GM23248 (cell line): ENCODE measurements at regions not wholly inside any gene's neighbourhood (a gene's known extent, or its start where the extent isn't known, plus 50 kb on each side); places are given as distances from the start of the nearest gene placed in this dataset.

ENCODE experiments used
- DNase-seq: peaks from one replicate; pipeline ENCODE4 v3.0.0-alpha.2; 2015
- H2AFZ ChIP-seq: fragments of 200-600 bp; sonication (generic); 2 replicates; pipeline ENCODE4 v1.6.1; 2016; ENCODE audit warnings: antibody characterized with exemption
- H3F3A ChIP-seq: fragments of 200-600 bp; sonication (generic); 2 replicates; pipeline ENCODE4 v1.6.1; 2016; ENCODE audit warnings: mild to moderate bottlenecking, antibody characterized with exemption, mixed run types; ENCODE audit not compliant: insufficient read depth
- H3K27ac ChIP-seq: fragments of 200-600 bp; sonication (generic); 2 replicates; pipeline ENCODE4 v1.5.1; 2016; ENCODE audit warnings: mild to moderate bottlenecking
- H3K27me3 ChIP-seq: fragments of 200-600 bp; sonication (generic); replicated peaks from 2 replicates; pipeline ENCODE4 v1.6.1; 2016; ENCODE audit warnings: mild to moderate bottlenecking; ENCODE audit not compliant: insufficient read depth
- H3K36me3 ChIP-seq: fragments of 200-600 bp; sonication (generic); 2 replicates; pipeline ENCODE4 v1.6.1; 2016; ENCODE audit warnings: low read depth, mild to moderate bottlenecking
- H3K4me1 ChIP-seq: fragments of 200-600 bp; sonication (generic); 2 replicates; pipeline ENCODE4 v1.6.1; 2016; ENCODE audit warnings: mild to moderate bottlenecking; ENCODE audit not compliant: insufficient read depth
- H3K4me2 ChIP-seq: fragments of 200-600 bp; sonication (generic); one replicate; pipeline ENCODE4 v1.6.1; 2016; ENCODE audit warnings: mild to moderate bottlenecking; ENCODE audit not compliant: unreplicated experiment
- H3K4me3 ChIP-seq: fragments of 200-600 bp; sonication (generic); 2 replicates; pipeline ENCODE4 v1.5.1; 2016; ENCODE audit warnings: mild to moderate bottlenecking
- H3K79me2 ChIP-seq: fragments of 200-600 bp; sonication (generic); 2 replicates; pipeline ENCODE4 v1.6.1; 2016; ENCODE audit warnings: mild to moderate bottlenecking; ENCODE audit not compliant: insufficient read depth
- H3K9ac ChIP-seq: fragments of 200-600 bp; sonication (generic); 2 replicates; pipeline ENCODE4 v1.6.1; 2016; ENCODE audit warnings: mild to moderate bottlenecking
- H3K9me2 ChIP-seq: fragments of 200-600 bp; sonication (generic); 2 replicates; pipeline ENCODE4 v1.6.1; 2016; ENCODE audit warnings: mixed run types, mild to moderate bottlenecking, moderate library complexity; ENCODE audit not compliant: insufficient read depth
- H3K9me3 ChIP-seq: fragments of 200-600 bp; sonication (generic); one replicate; pipeline ENCODE4 v1.6.1; 2017; ENCODE audit warnings: low read depth
- H4K20me1 ChIP-seq: fragments of 200-600 bp; sonication (generic); 2 replicates; pipeline ENCODE4 v1.6.0; 2016; ENCODE audit not compliant: insufficient read depth
- EZH2 ChIP-seq: fragments of 200-600 bp; sonication (generic); IDR thresholded peaks from 2 replicates; pipeline ENCODE4 v1.6.1; 2018; ENCODE audit warnings: antibody characterized with exemption, mild to moderate bottlenecking; ENCODE audit not compliant: insufficient read depth, poor library complexity, severe bottlenecking
- EZH2phosphoT487 ChIP-seq: fragments of 200-600 bp; sonication (generic); IDR thresholded peaks from 2 replicates; pipeline ENCODE4 v1.6.1; 2018; ENCODE audit warnings: antibody characterized with exemption, moderate library complexity, mild to moderate bottlenecking, low read depth; ENCODE audit not compliant: insufficient read depth
- WGBS, 2 experiments: methylation state at CpG; one replicate each; pipeline ENCODE4 v1.1.6; 2015 to 2017; ENCODE audit warnings: low lambda C conversion rate in 2 of 2, low coverage in 1 of 2; ENCODE audit errors: missing lambda C conversion rate in 2 of 2; 5-methylcytosine and 5-hydroxymethylcytosine counted together
- in situ Hi-C: fragments of 300-500 bp; cut with MboI; formaldehyde crosslinking; loops from 2 replicates; pipeline ENCODE4 v1.15.0; 2020

DNA sequence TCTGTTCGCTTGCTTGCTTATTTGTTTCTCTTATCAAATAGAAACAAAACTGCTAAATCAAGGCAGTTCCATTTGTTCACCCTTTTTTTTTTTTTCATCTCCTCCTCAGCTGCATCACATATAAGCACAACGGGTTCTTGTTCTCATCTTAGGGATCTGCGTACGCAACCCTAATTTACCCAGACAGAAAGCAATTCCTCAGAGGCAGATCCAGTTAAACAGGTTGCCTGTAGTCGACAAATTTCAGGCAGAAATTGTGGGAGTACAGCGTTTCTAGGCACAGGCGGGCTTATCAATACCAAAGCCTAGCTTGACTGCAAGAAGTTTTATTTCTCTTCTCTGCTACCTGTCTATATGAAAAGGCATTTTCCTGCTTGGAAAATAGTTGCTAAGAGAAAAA lies 565.4 kb downstream of the NXPH1 start:
- 38 to 46% methylated on average over 7 of the region's 7 CpGs for WGBS, 2 experiments

DNA sequence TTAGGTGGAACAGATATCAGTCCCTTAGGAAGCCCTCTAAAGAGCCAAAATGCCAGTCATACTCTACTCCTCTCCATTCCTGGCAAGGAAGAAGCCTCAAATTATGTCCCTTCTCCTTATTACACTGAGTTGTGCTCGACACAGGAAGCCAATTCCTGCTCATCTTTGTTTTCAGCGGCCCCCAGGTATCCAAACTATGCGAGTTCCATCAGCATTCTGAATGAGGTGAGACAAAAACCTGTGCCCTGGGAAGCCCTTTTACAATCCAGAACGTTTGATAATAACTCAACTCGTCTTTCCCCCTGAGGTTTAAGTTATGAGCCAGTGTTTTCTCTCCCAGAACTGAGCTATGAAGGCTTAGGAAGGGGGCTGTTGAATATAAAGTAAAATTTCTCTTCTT lies 580.5 kb downstream of the NXPH1 start:
- WGBS, 2 experiments = 4 to 6% methylated on average over 5 of the region's 5 CpGs
- H3K27ac ChIP-seq = no peak overlapping the region

More for the DNA sequence above, 565.4 kb downstream of the NXPH1 start:
- in situ Hi-C loops = no loop called here
- Histone ChIP-seq H3K4me1 (no peaks in the 10 kb centered on the region), H3K9ac (no peak overlapping the region), H3K9me2 (no peaks in the 10 kb centered on the region), H3K4me3 (no peak overlapping the region), H4K20me1 (no peaks in the 10 kb centered on the region), H3K9me3 (no peaks in the 10 kb centered on the region), H3K27me3 (no peaks in the 10 kb centered on the region), H3K36me3 (no peaks in the 10 kb centered on the region), H3K79me2 (no peaks in the 10 kb centered on the region), H2AFZ (no peak overlapping the region), H3K4me2 (no peak overlapping the region), H3K27ac (no peak overlapping the region), H3F3A (no peaks in the 10 kb centered on the region)
- TF ChIP-seq EZH2phosphoT487 (no peak), EZH2 (no peak)
- DNase-seq = no peak

DNA sequence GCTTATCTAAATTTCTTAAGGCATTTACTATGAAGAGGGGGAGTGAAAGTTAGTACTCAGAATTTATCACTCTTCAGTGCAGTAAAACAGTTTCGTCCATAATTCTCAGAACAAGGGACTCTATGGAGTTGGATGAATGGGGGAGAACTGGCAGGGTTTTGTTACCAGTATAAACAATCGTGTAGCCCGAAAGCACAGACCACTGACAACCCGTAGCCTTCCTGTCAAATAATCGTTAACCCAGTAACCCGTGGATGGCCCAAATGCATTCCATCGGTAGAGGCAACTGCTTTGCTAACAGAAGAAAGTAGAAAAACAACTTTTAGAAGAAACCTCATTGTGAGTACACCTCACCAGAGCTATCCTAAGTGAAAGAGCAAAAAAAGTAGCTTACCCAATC lies 583.9 kb downstream of the NXPH1 start:
- no peak overlapping the region for H3K27ac ChIP-seq
- H3K79me2 ChIP-seq = no peaks in the 10 kb centered on the region
- H3K4me3 ChIP-seq = no peak overlapping the region
- H3K9me3 ChIP-seq = no peaks in the 10 kb centered on the region
- H3F3A ChIP-seq = no peaks in the 10 kb centered on the region
- in situ Hi-C loops = no loop called here
- DNase-seq = no peak
- no peak for TF ChIP-seq EZH2
- no peak for TF ChIP-seq EZH2phosphoT487
- WGBS, 2 experiments = 49 to 52% methylated on average over 7 of the region's 7 CpGs
- H3K4me2 ChIP-seq = no peak overlapping the region
- H3K4me1 ChIP-seq = no peaks in the 10 kb centered on the region
- H3K27me3 ChIP-seq = no peaks in the 10 kb centered on the region
- H3K9me2 ChIP-seq = no peaks in the 10 kb centered on the region
- no peak overlapping the region for H2AFZ ChIP-seq
- H3K9ac ChIP-seq = no peak overlapping the region
- H4K20me1 ChIP-seq = no peaks in the 10 kb centered on the region
- H3K36me3 ChIP-seq = no peaks in the 10 kb centered on the region

More for the DNA sequence above, 580.5 kb downstream of the NXPH1 start:
- Histone ChIP-seq H3F3A (no peaks in the 10 kb centered on the region), H3K79me2 (no peaks in the 10 kb centered on the region), H2AFZ (no peak overlapping the region), H3K4me2 (no peak overlapping the region), H3K9me2 (no peaks in the 10 kb centered on the region), H3K9ac (no peak overlapping the region), H3K4me3 (no peak overlapping the region), H3K4me1 (no peaks in the 10 kb centered on the region), H4K20me1 (no peaks in the 10 kb centered on the region), H3K27me3 (no peaks in the 10 kb centered on the region), H3K9me3 (peaks cover 3% of the 10 kb centered on the region), H3K36me3 (no peaks in the 10 kb centered on the region)
- no peak for DNase-seq
- TF ChIP-seq EZH2 = no peak
- no peak for TF ChIP-seq EZH2phosphoT487
- in situ Hi-C loops = no loop called here

DNA sequence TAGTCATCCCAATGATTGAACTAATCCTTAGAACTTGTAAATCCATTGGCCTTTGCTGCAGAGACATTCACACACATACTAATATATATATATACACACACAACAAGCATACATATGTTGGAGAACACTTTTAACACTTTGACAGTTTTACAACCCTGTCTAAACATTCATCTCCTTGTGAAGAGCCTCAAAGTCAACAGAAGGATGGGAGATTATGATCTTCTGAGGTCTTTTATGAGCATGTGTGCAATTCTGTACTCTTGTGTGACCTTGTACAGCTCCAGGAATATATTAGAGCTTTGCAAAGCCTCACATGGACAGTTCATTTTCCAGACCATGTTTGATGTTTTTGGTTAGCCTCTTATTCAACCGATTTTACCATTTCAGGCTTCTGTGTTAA lies 589.0 kb downstream of the NXPH1 start:
- TF ChIP-seq EZH2phosphoT487 (no peak), EZH2 (no peak)
- in situ Hi-C loops = no loop called here
- WGBS, 2 experiments = 6 to 19% methylated on average over 1 of the region's 1 CpG

More for the DNA sequence above, 589.0 kb downstream of the NXPH1 start:
- no peaks in the 10 kb centered on the region for H3F3A ChIP-seq
- no peak overlapping the region for H3K4me3 ChIP-seq
- no peaks in the 10 kb centered on the region for H3K79me2 ChIP-seq
- no peaks in the 10 kb centered on the region for H3K9me3 ChIP-seq
- H3K27ac ChIP-seq = no peak overlapping the region
- no peaks in the 10 kb centered on the region for H3K4me1 ChIP-seq
- H3K9me2 ChIP-seq = no peaks in the 10 kb centered on the region
- H3K4me2 ChIP-seq = no peak overlapping the region
- H2AFZ ChIP-seq = no peak overlapping the region
- H4K20me1 ChIP-seq = no peaks in the 10 kb centered on the region
- no peak overlapping the region for H3K9ac ChIP-seq
- no peak for DNase-seq
- H3K36me3 ChIP-seq = no peaks in the 10 kb centered on the region
- H3K27me3 ChIP-seq = no peaks in the 10 kb centered on the region
